Neural crest cell (in vitro differentiated cells): ENCODE measurements at regions not wholly inside any gene's neighbourhood (a gene's known extent, or its start where the extent isn't known, plus 50 kb on each side); places are given as distances from the start of the nearest gene placed in this dataset.

Experiments used
- DNase-seq: peaks from one replicate; pipeline ENCODE4 v3.0.0; 2021; ENCODE audit warnings: low read depth, mixed read lengths, low spot score
- H3K27ac Mint-ChIP-seq: one replicate; pipeline ENCODE4 v1.8.0; 2021; ENCODE audit warnings: mild to moderate bottlenecking, mixed read lengths; ENCODE audit not compliant: unreplicated experiment
- H3K27me3 Mint-ChIP-seq: 2 replicates; pipeline ENCODE4 v1.8.0; 2021; ENCODE audit warnings: low read depth, mild to moderate bottlenecking, mixed read lengths
- H3K36me3 Mint-ChIP-seq: 2 replicates; pipeline ENCODE4 v1.8.0; 2021; ENCODE audit warnings: low read depth, mild to moderate bottlenecking, mixed read lengths
- H3K4me1 Mint-ChIP-seq: 2 replicates; pipeline ENCODE4 v1.8.0; 2021; ENCODE audit warnings: mixed read lengths
- H3K4me3 Mint-ChIP-seq: one replicate; pipeline ENCODE4 v1.8.0; 2021; ENCODE audit warnings: mild to moderate bottlenecking, mixed read lengths
- H3K9me3 Mint-ChIP-seq: 2 replicates; pipeline ENCODE4 v1.8.0; 2021; ENCODE audit warnings: mixed read lengths
- CTCF ChIP-seq: fragments of 200-600 bp; sonication (generic); conservative IDR thresholded peaks from 2 replicates; pipeline ENCODE4 v1.5.0; 2021; ENCODE audit warnings: antibody characterized with exemption, mild to moderate bottlenecking

- Mint-ChIP-seq H3K9me3 (peaks cover 4% of the 10 kb centered on the region), H3K27me3 (peaks cover under 1% of the 10 kb centered on the region), H3K27ac (peak overlapping the region; percentile 87), H3K4me3 (peak overlapping the region; percentile 20), H3K4me1 (peaks cover 18% of the 10 kb centered on the region), H3K36me3 (no peaks in the 10 kb centered on the region)
- no peak for TF ChIP-seq CTCF
- no peak for DNase-seq
Measured at GRCh38 chr2:53265544-53266299, 501.9 kb upstream of the CHAC2 start.

- Mint-ChIP-seq H3K36me3 (no peaks in the 10 kb centered on the region), H3K9me3 (peaks cover 11% of the 10 kb centered on the region), H3K27ac (no peak overlapping the region), H3K27me3 (no peaks in the 10 kb centered on the region), H3K4me3 (no peak overlapping the region), H3K4me1 (peaks cover 5% of the 10 kb centered on the region)
- DNase-seq: no peak
- TF ChIP-seq CTCF: no peak
Measured at GRCh38 chr2:53260568-53260967, 507.0 kb upstream of the CHAC2 start.

DNA sequence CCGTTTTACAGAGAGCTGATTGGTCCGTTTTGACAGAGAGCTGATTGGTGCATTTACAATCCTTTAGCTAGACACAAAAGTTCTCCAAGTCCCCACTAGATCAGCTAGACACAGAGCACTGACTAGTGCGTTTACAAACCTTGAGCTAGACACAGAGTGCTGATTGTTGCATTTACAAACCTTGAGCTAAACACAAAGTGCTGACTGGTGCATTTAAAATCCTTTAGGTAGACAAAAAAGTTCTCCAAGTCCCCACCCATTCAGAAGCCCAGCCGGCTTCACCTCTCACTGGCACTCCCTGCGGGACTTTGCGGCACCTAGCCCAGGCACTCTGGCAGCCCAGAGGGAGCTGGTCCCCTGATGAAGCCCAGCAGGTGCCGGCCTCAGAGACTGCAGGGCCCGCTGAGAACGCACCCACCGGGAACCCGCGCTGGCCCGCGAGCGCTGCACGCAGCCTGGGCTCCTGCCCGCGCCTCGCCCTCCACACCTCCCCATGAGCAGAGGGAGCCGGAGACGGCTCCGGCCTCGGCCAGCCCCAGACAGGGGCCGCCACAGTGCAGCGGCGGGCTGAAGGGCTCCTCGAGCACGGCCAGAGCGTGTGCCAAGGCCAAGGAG lies 508.1 kb upstream of the CHAC2 start:
- Mint-ChIP-seq H3K36me3 (no peaks in the 10 kb centered on the region), H3K4me1 (no peaks in the 10 kb centered on the region), H3K9me3 (peaks cover 11% of the 10 kb centered on the region), H3K4me3 (no peak overlapping the region), H3K27ac (no peak overlapping the region), H3K27me3 (no peaks in the 10 kb centered on the region)
- DNase-seq: no peak
- no peak for TF ChIP-seq CTCF

DNA sequence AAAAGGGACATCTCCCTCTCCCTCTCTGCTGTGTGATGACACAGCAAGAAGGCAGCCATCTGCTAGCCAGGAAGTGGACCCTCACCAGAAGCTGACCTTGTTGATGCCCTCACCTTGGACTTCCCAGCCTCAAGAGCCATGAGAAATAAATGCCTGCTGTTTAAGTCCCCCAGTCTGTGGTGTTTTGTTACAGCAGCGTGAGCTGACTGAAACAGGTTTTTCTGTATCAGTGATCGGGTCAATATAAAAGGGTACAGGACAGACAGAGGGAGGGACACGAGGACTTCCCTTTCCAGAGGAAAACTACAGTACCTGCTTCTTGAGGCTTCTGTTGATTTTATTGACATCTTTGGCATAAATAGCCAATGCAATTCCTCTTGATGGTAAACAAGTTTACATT lies 510.3 kb upstream of the CHAC2 start:
- no peak for TF ChIP-seq CTCF
- Mint-ChIP-seq H3K4me1 (no peaks in the 10 kb centered on the region), H3K36me3 (no peaks in the 10 kb centered on the region), H3K27ac (no peak overlapping the region), H3K4me3 (no peak overlapping the region), H3K9me3 (peaks cover 8% of the 10 kb centered on the region), H3K27me3 (no peaks in the 10 kb centered on the region)
- DNase-seq: no peak

DNA sequence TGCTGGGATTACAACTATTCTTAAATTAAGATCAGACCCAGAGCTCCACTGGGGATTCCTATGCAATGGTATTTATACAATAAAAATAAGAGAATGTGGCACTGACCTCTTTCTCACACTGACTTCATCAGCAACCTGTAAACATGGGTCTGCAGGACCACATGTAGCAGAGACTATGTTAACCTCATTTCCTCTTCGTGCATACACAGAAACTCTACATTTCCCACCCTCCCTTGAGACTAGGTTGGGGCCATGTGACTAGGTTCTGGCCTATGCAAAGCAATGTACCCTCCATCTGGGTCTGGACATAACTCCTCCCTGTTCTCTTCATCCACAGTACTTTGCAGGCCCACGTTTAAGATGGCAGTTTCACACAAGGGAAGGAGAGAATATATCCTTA lies 514.4 kb upstream of the CHAC2 start:
- DNase-seq: no peak
- Mint-ChIP-seq H3K9me3 (no peaks in the 10 kb centered on the region), H3K4me1 (no peaks in the 10 kb centered on the region), H3K36me3 (no peaks in the 10 kb centered on the region), H3K27ac (peak overlapping the region; percentile 83), H3K27me3 (no peaks in the 10 kb centered on the region), H3K4me3 (no peak overlapping the region)
- no peak for TF ChIP-seq CTCF
